OCI-LY7 (cell line): ENCODE measurements at regions not wholly inside any gene's neighbourhood (a gene's known extent, or its start where the extent isn't known, plus 50 kb on each side); places are given as distances from the start of the nearest gene placed in this dataset.

Experiments used
- EZH2phosphoT487 ChIP-seq: fragments of 200-600 bp; sonication (generic); IDR thresholded peaks from 2 replicates; pipeline ENCODE4 v1.6.1; 2018; ENCODE audit warnings: low read depth, borderline replicate concordance, mild to moderate bottlenecking, mixed run types, antibody characterized with exemption, low read length, moderate library complexity, mixed read lengths
- TF ChIP-seq, protein P1 (sequence below): fragments of 200-600 bp; sonication (generic); conservative IDR thresholded peaks from 2 replicates; pipeline ENCODE4 v1.5.1; 2014; ENCODE audit warnings: mild to moderate bottlenecking, antibody characterized with exemption, low read length, moderate library complexity, mixed read lengths

DNA sequence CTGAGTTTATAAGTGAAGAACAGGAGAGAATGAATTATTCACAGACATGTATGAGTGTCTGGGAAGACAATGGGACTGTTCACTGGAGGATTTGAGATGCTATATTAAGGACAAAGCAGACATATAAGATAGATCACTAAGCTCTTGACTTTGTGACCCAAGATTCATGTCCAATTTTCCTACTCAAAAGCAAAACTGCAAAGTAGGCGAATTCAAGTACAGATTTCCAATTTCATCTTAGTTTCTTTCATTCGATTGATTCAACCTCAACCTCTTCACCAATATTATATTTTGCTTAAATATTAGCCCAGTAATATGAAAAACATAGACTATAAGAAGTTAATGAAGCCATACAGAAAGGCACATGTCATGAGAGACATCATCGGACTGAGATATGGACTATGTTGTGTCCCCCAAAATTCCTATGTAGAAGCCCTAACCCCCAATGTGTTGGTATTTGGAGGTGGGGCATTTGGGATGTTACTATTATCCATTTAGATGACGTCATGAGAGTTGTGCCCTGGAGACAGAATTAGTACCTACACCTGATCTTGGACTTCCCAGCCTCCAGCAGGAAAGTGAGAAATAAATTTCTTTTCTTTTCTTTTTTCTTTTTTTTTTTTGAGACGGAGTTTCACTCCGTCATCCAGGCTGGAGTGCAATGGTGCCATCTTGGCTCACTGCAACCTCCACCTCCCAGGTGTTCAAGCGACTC, 353.7 kb upstream of the AKR1E2 start:
- TF ChIP-seq, protein P1, sequence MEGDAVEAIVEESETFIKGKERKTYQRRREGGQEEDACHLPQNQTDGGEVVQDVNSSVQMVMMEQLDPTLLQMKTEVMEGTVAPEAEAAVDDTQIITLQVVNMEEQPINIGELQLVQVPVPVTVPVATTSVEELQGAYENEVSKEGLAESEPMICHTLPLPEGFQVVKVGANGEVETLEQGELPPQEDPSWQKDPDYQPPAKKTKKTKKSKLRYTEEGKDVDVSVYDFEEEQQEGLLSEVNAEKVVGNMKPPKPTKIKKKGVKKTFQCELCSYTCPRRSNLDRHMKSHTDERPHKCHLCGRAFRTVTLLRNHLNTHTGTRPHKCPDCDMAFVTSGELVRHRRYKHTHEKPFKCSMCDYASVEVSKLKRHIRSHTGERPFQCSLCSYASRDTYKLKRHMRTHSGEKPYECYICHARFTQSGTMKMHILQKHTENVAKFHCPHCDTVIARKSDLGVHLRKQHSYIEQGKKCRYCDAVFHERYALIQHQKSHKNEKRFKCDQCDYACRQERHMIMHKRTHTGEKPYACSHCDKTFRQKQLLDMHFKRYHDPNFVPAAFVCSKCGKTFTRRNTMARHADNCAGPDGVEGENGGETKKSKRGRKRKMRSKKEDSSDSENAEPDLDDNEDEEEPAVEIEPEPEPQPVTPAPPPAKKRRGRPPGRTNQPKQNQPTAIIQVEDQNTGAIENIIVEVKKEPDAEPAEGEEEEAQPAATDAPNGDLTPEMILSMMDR, result no peak
- no peak for TF ChIP-seq EZH2phosphoT487
